Inferior parietal cortex (tissue), 1 donor: ENCODE measurements at regions not wholly inside any gene's neighbourhood (a gene's known extent, or its start where the extent isn't known, plus 50 kb on each side); places are given as distances from the start of the nearest gene placed in this dataset.
"Not testable (repeated sequence)": the region's sequence is repeated elsewhere in the genome, so short reads cannot be mapped to it uniquely, and the experiment has no call there.

Experiments
- DNase-seq: peaks from one replicate; pipeline ENCODE4 v3.0.0-alpha.2; 2016; ENCODE audit errors: extremely low spot score

DNA sequence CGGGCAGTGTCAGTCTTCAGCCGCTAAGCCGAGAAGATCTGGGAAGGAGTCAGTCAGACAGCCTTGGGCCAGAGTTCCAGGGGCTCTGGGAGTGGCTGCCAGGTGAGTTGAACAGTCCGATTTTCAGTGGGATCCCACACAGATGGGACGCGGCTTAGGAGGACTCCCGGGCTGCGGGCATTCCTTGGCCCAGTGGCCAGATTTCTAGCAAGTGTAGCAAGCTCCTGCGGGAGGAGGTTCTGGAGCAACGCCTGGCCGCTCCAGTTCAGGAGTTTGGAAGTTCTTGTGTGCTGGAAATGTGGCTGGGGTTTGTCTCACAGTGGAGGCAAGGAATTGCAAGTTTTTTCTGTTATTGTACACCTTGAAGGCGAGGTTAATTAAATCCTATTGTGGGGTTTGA is 414.0 kb upstream of the EPHA7 start:
- not testable (repeated sequence) for DNase-seq

DNA sequence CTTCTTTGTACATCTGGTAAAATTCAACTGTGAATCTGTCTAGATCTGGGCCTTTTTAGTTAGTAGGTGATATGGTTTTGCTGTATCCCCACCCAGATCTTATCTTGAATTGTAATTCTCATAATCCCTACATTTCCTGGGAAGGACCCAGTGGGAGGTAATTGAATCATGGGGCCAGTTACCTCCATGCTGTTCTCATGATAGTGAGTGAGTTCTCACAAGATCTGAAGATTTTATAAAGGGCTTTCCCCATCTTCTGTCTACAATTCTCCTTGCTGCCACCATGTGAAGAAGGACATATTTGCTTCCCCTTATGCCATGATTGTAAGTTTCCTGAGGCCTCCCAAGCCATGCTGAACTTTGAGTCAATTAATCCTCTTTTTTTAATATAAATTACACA is 410.4 kb upstream of the EPHA7 start:
- DNase-seq = not testable (repeated sequence)

DNA sequence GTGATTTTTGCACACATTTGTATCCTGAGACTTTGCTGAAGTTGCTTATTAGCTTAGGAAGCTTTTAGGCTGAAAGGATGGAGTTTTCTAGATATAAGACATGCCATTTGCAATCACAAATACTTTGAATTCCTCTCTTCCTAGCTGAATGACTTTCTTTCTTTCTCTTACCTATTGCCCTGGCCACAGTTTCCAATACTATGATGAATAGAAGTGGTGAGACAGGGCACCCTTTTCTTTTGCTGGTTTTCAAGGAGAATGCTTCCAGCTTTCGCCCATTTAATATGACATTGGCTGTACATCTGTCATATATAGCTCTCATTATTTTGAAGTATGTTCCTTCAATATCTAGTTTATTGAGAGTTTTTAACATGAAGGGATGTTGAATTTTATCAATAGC is 409.6 kb upstream of the EPHA7 start:
- DNase-seq = no peak

DNA sequence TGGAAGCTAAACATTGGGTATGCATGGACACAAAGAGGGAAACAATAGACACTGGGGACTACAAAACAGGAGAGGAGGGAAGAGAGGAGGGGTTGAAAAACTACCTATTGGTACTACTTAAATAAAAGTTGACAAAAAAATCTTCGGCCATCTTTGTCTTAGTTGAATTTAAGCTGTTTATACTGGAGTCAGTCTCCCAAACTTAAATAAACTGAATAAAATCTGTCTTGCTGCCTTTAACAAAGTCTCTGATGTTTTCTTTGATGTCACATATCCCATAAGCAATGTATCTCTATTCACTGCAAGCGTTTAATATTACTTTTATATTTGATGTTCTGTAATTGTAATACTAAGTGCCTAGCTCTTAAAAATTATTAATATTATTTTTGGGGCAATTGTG is 409.2 kb upstream of the EPHA7 start:
- no peak for DNase-seq

DNA sequence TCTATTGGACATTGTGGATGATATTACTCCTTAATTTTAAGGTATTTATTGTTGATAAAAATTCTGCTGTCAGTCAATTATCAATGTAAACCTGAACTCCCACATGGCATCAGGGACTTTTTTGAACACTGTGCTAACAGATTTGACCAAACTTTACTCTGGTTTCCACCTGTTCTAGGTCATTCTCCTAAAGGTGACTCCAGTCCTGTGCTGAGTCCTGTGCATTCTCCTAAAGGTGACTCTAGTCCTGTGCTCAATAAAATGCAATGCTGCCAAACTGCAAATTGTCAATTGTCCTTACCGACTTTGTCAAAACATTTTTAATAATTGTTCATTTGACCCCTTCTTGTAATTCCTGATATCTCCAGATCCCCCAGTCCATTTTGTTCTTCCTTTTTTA is 408.4 kb upstream of the EPHA7 start:
- no peak for DNase-seq

DNA sequence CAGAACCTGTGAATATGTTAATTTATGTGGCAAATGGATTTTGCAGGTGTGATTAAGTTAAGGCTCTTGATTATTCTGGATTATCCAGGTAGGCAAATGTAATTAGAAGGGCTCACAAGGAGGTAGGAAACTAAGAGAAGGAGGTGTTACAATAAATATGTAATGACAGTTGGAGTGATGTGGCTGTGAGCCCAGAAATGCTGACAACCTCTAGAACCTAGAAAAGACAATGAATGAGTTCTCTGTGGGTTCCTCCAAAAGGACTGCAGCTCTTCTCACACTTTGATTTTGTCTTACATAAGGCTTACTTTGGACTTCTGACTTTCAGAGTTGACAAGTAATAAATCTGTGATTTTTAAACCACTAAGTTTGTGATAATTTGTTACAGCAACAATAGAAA is 406.6 kb upstream of the EPHA7 start:
- no peak for DNase-seq

DNA sequence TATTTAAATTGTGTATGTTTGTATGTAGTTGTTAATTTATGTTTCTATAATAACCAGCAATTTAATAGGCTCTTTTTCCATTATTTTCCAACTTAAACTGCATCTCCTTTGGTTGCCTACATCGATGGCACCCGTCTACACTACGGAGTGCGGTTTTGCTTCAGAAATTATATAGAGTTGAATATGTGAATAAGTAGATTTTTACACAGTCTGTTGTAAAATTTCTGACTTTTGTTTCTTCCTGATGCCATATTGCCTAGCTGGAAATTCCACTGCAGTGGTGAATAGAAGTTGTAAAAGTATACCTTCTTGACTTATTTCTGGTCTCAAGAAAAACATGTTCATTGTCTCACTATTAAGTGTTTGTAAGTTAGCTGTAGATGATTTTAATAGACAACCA is 404.1 kb upstream of the EPHA7 start:
- no peak for DNase-seq

DNA sequence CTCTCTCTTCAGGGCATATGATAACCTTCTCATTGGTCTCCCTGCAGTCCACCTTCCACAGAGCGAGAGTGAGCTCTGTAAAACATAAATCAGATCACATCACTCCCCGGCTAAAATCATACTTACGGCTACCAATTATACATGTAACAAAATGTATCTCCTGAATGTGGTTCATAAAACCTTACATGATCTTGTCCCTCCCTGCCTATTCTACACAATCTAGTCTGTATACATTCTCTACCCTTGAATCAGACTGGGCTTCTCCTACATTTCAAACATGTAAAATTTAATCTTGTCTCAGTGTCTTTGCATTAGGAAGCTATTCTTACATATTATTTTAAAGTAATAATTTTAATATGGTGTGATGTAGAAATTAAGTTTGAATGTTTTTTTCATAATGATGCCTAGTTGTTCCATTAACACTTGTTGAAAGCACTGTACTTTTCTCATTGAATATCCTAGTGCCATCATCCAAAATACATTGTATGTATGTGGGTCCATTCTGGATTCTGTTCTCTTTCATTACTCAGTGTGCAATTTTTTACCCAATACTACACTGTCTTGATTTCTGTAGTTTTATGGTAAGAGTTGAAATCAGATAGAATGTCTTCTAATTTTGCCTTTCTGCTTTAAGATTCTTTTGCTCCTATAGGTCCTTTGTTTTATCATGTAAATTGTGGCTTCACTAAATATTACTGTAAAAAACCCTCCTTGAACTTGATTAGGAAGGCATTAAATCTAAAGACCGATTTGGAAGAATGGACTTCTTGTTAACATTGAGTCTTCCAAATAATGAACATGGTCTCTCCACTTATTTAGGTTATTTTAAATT is 403.3 kb upstream of the EPHA7 start:
- no peak for DNase-seq

DNA sequence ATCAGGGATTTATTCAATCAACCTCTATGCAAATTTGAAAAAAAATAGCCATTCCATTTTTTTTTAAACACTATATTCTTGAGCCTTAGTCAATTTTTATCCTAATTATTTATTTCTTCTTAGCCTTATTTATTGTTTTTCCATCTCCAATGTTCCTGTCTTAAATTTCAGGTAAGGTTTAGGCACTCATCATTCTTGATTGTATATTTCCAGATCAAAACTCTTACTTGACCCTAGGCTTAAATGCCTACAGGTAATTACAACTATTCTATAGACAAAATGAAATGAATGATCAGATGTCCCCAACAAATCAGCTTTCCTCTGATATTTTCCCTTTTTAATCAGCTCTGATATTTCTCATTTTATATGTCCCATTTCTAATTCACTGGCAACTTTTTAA is 402.6 kb upstream of the EPHA7 start:
- no peak for DNase-seq

DNA sequence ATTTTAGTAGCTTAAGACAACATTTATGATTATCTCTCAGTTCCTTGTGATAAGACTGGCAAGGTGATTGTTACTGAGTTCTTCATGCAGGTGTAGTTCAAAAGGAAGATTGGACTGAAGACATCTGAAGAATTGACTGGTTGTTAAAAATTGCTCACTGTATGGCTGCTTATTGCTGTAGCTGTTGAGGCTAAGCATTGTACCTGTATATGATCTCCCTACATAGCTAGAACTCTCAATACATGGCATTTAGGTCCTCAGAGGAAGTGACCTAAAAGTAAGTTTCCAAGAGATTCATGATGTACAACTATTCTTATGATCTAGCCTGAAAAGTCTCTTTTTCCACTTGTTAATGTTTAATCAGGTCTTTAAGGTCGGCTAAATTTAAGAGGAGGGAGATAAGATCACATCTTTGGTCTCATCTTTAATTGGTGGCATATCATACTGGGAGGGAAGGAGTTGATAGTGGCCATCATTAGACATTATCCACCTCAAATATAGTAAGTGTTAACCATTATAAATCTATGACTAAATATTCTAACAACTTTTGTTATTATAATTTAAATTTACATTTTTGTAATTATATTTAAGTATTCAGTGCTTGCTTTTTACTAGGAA is 401.2 kb upstream of the EPHA7 start:
- no peak for DNase-seq

DNA sequence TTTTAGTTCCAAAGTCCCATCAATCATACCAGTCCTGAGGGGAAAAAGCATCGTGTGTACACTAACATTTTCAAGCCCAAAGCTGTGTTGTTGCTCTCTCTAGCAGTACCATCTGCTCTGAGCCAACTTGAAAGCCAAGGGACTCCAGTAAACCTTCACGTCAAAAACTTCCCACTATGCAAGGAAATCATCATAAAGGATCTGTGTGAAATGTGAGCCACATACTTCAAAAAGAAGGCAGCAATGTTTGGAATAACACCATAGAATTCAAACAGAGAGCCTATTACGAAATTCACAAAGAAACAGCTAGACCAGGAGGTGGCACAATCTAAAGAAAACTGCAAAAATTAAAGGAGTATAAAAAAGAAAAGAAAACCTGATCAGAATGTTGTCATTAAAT is 399.8 kb upstream of the EPHA7 start:
- DNase-seq = no peak

DNA sequence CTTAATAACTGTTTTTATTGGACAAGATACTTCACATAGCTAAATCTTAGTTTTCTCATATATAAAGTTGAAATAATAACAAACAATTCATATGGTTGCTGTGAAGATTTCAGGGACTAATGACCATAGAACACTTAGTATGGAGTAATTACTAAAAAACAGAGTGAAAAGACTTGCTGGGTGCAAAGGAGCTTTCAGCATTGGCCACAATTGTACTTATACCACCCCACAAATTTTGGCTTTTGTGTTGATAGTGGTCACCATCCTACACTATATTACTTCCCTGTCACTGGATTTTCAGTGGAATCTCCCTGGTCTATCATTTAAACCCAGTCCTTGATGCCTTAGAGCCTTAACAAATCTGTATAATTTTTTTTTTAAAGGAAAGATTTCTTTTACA is 398.6 kb upstream of the EPHA7 start:
- DNase-seq = no peak

DNA sequence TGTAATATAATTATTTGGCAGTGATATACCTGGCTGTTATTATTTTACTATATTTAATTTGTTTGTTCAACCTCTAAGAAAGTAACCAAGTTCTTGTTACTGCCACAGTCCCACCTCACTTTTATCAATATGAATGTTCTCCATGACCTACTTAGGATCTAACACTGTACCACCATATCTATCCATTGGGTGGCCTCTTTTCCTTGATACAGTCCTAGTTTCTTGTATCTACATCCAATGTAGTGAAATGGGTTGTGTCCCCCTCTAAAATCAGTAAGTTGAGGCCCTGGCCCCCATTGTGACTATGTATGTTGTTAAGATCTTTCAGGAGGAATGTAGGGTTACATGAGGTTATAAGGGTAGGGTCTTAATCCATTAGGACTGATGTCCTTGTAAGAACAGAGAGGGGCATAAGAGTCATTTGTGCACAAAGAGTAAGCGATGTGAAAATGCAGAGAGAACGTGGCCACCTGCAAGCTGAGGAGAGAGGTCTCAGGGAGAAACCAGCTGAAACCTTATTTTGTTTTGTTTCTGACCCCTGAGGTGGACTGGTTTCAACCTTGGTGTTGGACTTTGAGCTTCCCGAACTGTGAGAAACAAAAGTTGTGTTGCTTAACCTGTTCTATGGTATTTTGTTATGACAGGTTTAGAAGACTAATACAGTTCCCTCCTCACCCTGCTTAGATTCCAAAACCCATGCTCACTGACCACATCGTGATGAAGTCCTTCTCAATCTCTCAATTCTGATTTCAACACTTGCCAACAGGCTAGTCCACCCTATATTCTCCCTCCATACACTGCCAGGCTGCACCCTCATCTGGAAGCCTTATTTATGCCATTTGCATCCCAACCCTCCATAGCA is 387.3 kb upstream of the EPHA7 start:
- no peak for DNase-seq

DNA sequence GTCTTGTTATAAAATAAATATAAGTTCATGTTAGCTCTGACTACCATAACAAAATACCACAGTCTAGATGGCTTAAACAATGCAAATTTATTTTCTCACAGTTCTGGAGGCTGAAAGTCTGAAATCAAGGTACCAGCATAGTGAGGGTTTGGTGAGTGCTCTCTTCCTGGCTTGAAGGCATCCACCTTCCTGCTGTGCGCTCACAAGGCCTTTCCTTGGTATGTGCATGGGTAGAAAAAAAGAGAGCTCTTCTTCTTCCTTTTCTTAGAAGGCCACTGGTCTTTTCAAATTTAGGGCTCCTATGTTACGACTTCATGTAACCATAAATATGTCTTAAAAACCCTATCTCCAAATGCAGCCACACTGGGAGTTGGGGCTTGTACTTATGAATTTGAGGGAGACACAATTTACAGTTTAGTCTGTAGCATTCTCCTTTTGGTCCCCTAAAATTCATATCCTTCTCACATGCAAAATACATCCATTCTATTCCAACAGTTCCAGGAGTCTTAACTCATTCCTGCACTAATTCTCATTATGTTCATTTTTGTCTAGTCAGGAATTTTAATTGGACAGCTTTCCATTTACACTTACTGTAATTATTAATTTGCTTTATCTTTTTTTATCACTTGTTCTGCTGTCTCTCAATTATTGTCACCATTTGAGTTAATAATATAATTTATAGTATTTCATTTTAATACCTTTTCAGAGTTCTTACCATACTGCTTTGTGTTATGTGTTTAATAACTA is 381.9 kb upstream of the EPHA7 start:
- no peak for DNase-seq

DNA sequence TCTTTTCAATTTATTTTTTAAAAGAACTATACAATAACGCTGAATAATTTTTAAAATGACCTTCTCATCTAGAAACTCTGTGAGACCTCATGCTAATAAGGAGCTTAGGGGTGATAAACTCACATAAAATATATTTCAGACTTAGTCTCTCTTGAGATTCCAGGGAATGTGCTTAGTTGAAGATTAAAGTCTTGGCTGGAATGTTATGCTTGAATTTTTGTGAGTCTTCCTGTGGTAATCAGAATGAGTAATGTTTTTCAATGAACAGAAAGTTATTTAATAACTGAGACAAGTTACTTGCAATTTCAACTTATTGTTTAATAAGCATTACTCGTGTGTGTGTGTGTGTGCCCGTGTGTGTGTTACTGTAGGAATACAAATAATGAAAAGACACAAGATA is 379.9 kb upstream of the EPHA7 start:
- no peak for DNase-seq

DNA sequence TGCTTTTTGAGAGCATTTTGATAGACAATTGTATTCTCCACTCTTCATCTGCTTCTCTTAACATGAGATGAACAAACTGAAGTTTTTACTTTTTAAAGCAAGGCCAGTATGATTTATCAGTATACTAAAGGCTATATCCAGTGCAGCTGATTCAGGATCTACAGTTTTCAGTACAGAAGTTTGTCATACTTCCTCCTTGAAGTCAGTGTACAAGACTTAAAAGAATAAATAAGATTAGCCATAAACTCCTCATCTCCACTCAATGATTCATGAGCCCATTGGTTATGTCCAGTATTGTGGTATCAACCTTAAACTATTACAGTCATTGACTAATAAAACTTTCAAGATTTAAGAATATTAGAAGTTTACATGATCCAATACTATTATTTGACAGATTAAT is 374.8 kb upstream of the EPHA7 start:
- no peak for DNase-seq

DNA sequence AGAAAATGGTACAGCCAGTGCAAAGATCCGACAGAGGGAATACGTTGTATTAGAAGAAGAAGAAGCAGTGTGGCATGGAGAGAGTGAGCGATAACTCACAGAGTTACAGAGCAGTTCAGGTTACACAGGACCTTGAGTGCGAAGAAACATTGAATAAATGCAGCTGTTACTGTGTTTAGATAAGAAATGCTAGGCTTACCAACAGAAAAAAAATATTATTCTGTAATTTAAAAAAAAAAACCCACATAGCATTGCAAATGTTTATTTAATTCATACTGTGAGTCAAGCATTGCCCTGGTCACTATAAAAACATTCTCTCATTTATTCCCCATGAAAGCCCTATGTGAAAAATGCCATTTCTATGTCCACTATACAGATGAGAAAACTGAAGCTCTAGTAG is 373.4 kb upstream of the EPHA7 start:
- DNase-seq = no peak

DNA sequence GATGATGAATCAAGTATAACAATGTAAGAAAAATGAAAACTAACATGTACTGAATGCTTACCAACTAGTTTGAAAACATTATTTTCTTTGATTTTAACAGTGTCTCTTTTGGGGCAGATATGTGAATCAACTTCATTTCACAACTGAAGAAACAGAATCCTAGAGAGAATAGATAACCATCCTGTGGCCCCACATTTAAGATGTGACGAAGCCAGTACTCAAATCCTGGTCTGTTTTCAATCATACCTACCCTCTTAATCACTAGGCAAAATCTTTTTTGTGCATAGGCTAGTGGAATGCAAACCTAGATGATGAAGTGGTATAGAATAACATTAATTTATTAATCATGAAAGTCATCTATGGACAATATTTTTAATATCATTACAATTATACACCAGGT is 371.6 kb upstream of the EPHA7 start:
- no peak for DNase-seq

DNA sequence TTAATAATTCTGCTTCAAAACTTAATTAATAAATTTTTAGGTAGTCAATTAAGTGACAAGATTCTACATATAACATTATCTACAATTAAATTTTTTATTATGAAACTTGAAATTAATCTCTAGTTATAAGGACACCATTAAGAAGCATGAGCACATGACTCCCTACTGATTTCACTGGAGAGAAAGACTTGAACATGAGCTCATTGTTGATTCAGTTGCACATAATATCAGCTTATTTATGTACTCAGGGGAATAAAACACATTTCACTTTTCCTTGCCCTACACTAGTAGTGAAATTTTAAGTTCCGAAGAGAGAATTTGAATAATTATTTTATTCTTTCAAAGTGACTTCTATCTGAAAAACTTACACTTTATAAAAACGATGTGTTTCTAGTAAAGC is 370.2 kb upstream of the EPHA7 start:
- DNase-seq = no peak

DNA sequence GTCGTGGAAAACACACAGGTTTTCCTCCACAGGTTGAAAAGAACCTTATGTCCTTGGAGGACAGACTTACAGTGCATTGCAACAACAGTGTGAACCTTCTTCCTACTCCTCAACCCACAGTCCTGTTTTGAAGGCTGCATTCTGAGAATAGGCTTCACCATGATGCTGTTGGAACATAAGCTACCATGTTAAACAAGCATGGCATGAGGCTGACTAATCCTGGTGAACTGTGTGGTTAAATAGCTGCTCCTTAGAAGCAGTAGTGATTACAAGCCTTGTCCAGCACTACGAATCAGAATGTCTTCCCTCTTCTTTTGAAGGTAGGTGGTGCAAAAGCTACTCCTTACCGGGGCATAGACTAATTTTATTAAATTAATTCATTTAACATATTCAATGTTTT is 368.5 kb upstream of the EPHA7 start:
- peak; percentile 22 for DNase-seq

DNA sequence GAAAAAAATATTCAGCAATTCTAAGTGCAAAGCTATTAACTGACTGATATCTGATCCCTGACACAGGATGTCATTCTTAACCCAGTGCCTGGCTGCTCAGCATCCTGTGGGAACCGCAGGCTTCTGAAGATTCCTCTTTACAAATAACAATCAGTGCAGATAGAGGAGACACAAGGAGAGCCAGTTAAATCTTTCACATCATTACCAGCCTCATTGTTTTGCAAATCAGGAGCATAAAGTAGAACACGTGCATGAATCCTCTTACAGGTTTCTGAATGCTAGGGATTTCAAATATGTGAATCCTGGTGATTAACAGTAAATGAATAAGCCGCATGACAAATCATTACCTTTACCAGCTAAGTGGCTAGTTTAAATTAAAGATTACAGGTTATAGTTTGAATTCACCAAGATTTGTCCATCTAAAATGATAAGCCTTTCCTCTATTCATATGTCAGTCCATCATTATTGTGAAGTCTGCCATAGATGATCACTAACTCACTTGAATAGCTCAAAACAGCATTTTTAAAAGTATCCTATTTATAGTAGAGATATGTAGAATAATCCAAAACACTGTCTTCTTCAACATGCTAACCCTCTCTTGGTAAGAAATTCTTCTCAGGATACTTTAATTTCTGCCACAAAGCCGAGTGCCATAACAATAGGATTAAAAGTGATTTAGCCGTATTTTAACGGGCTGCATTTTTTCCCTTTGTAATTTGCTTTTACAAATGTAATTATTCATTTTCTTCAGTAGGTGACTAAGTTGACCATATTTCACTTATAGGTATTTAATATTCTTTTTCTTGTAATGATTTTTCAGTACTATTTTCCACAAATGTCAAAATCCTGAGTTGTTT is 367.3 kb upstream of the EPHA7 start:
- DNase-seq = peak; percentile 9
